ENCODE measurements at regions not wholly inside any gene's neighbourhood (a gene's known extent, or its start where the extent isn't known, plus 50 kb on each side); places are given as distances from the start of the nearest gene placed in this dataset.

DNA sequence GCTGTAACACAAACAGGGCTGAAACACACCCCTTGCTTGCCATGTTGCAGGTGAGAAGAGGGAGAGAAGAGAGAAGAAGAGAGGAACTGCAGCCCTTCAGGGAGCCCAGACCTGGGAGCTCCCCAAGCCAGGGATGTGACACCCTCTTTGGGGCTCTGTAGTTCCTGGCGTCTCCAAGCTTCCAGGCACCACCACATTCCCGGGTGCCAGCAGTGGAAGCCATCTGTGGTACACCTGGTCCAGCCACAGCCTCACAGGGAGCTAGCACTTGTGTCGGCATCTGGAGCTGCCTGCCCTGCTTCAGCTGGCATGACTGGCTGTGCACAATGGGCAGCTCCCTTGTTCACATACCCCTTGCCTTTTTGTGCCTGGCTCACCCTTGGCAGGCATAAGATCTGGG, 182.1 kb downstream of the DEPDC1B start:
- no peak overlapping the region for H3K9ac ChIP-seq (ENCODE audit: low read length)
- intact Hi-C loops (cut with micrococcal nuclease), result no loop called here
- no peak overlapping the region for H3K4me3 ChIP-seq (ENCODE audit: control extremely low read depth in 1 of 5, extremely low read depth in 1 of 5, insufficient read depth in 1 of 5, low read depth in 2 of 5, low read length in 4 of 5)
- peaks cover 46% of the 10 kb centered on the region for H3K79me2 ChIP-seq (ENCODE audit: control insufficient read depth, insufficient read depth, low read length)
- Mint-ChIP-seq H3K4me3 (no peak overlapping the region), H3K4me1 (peaks cover 54% of the 10 kb centered on the region), H3K27me3 (no peaks in the 10 kb centered on the region), H3K9me3 (ENCODE audit: insufficient read depth) (no peaks in the 10 kb centered on the region), H3K27ac (peak overlapping the region; percentile 26)
- no peak overlapping the region for H3K27ac ChIP-seq (ENCODE audit: low read length in 2 of 2)
- H3K27me3 ChIP-seq (replicated peaks in 1 of 4; ENCODE audit: control extremely low read depth in 1 of 4, control insufficient read depth in 3 of 4, insufficient read depth in 4 of 4, low read length in 3 of 4), result no peaks in the 10 kb centered on the region
- no peak for DNase-seq
- no peaks in the 10 kb centered on the region for H3K36me3 ChIP-seq (replicated peaks in 1 of 2; ENCODE audit: control extremely low read depth in 1 of 2, control insufficient read depth in 1 of 2, extremely low read depth in 1 of 2, insufficient read depth in 2 of 2, low read length in 1 of 2)
- no peak for ATAC-seq (ENCODE audit: low read depth)
- H3K4me2 ChIP-seq (replicated peaks; ENCODE audit: low read depth, low read length, poor library complexity, severe bottlenecking), result no peak overlapping the region
- 94% methylated on average over 3 of the region's 3 CpGs for WGBS (ENCODE audit: insufficient coverage)
- no peaks in the 10 kb centered on the region for H4K20me1 ChIP-seq (ENCODE audit: control insufficient read depth, insufficient read depth, low read length, poor library complexity, severe bottlenecking)
- H3K4me1 ChIP-seq (ENCODE audit: control insufficient read depth in 2 of 2, insufficient read depth in 2 of 2, low read length in 2 of 2), result peaks cover 50 to 53% of the 10 kb centered on the region in 2 donors
- POLR2A ChIA-PET, result no interaction called here
- H2AFZ ChIP-seq (ENCODE audit: insufficient read depth, low read depth, low read length, poor library complexity, severe bottlenecking), result no peak overlapping the region
- CTCF ChIA-PET, result interaction anchor here (0.6 kb wide), 1 partner anchor 118 kb away, joined by 3 read pairs; no protein-coding TSS in a partner anchor
- H3K9me3 ChIP-seq (ENCODE audit: control extremely low read depth in 1 of 3, control insufficient read depth in 2 of 3, insufficient read depth in 1 of 3, low read length in 2 of 3), result peaks cover 0 to 15% (median 4%) of the 10 kb centered on the region in 3 donors
- TF ChIP-seq CTCF (IDR thresholded peaks at IDR 0.05) (no peak), EZH2 (IDR thresholded peaks at IDR 0.05; ENCODE audit: borderline replicate concordance, insufficient read depth, low read depth, low read length, poor library complexity, severe bottlenecking) (no peak)

DNA sequence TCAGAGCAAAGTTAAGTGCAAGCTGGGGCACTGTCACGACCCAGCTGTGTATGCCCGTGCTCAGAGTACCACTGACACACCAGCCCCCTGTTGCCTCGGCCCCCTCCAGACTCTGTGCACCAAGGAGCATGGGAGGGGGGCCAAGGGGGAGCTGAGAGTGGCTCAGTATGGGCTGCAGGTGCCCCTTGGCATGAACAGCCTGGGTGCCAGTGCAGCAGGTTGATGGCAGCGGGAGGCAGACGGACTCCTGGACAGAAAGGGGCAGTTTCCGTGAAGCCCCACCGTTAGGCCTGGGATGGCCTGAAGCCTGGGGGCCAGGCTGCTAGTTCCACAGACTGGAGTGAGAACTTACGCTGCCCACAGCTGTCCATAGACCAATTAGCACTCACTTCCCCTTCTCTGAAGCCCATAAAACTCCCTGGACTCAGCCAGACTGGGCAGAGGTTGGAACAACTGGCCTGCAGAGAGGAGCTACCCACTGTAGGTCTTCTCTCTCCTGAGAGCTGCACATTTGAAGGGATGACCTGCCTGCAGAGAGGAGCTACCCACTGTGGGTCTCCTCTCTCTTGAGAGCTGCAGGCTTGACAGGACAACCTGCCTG, 182.8 kb downstream of the DEPDC1B start:
- H3K4me1 ChIP-seq (ENCODE audit: control insufficient read depth in 2 of 2, insufficient read depth in 2 of 2, low read length in 2 of 2), result peaks cover 43 to 46% of the 10 kb centered on the region in 2 donors
- no peaks in the 10 kb centered on the region for H3K36me3 ChIP-seq (replicated peaks in 1 of 2; ENCODE audit: control extremely low read depth in 1 of 2, control insufficient read depth in 1 of 2, extremely low read depth in 1 of 2, insufficient read depth in 2 of 2, low read length in 1 of 2)
- no peak overlapping the region for H3K9ac ChIP-seq (ENCODE audit: low read length)
- H3K4me2 ChIP-seq (replicated peaks; ENCODE audit: low read depth, low read length, poor library complexity, severe bottlenecking), result no peak overlapping the region
- intact Hi-C loops (cut with micrococcal nuclease), result no loop called here
- H3K9me3 ChIP-seq (ENCODE audit: control extremely low read depth in 1 of 3, control insufficient read depth in 2 of 3, insufficient read depth in 1 of 3, low read length in 2 of 3), result peaks cover 0 to 15% (median 4%) of the 10 kb centered on the region in 3 donors
- ChIA-PET CTCF (interaction anchor here (0.6 kb wide), 1 partner anchor 117 kb away, joined by 3 read pairs; no protein-coding TSS in a partner anchor), POLR2A (no interaction called here)
- no peak overlapping the region for H3K4me3 Mint-ChIP-seq
- H4K20me1 ChIP-seq (ENCODE audit: control insufficient read depth, insufficient read depth, low read length, poor library complexity, severe bottlenecking), result no peaks in the 10 kb centered on the region
- H3K27ac Mint-ChIP-seq, result peak overlapping the region; percentile 26
- DNase-seq (no peak), ATAC-seq (ENCODE audit: low read depth) (no peak)
- no peak overlapping the region for H3K4me3 ChIP-seq (ENCODE audit: control extremely low read depth in 1 of 5, extremely low read depth in 1 of 5, insufficient read depth in 1 of 5, low read depth in 2 of 5, low read length in 4 of 5)
- no peak overlapping the region for H2AFZ ChIP-seq (ENCODE audit: insufficient read depth, low read depth, low read length, poor library complexity, severe bottlenecking)
- H3K27ac ChIP-seq (ENCODE audit: low read length in 2 of 2), result no peak overlapping the region
- no peaks in the 10 kb centered on the region for H3K27me3 ChIP-seq (replicated peaks in 1 of 4; ENCODE audit: control extremely low read depth in 1 of 4, control insufficient read depth in 3 of 4, insufficient read depth in 4 of 4, low read length in 3 of 4)
- TF ChIP-seq EZH2 (IDR thresholded peaks at IDR 0.05; ENCODE audit: borderline replicate concordance, insufficient read depth, low read depth, low read length, poor library complexity, severe bottlenecking), result no peak
- TF ChIP-seq CTCF (IDR thresholded peaks at IDR 0.05), result no peak
- no peaks in the 10 kb centered on the region for H3K27me3 Mint-ChIP-seq
- peaks cover 52% of the 10 kb centered on the region for H3K79me2 ChIP-seq (ENCODE audit: control insufficient read depth, insufficient read depth, low read length)
- peaks cover 54% of the 10 kb centered on the region for H3K4me1 Mint-ChIP-seq
- 95% methylated on average over 6 of the region's 8 CpGs for WGBS (ENCODE audit: insufficient coverage)
- no peaks in the 10 kb centered on the region for H3K9me3 Mint-ChIP-seq (ENCODE audit: insufficient read depth)
